Muscle of back (tissue), 3 donors: ENCODE measurements at regions not wholly inside any gene's neighbourhood (a gene's known extent, or its start where the extent isn't known, plus 50 kb on each side); places are given as distances from the start of the nearest gene placed in this dataset.
"Not testable (repeated sequence)": the region's sequence is repeated elsewhere in the genome, so short reads cannot be mapped to it uniquely, and the experiment has no call there.

Experiments used
- DNase-seq, 3 donors: peaks; one replicate each; pipeline versions ENCODE4 v3.0.0 to v3.0.0-alpha.2; 2013

- no peak for DNase-seq
Measured at GRCh38 chr17:28247671-28248555, 71.1 kb upstream of the TMEM97 start.

- DNase-seq = no peak
Measured at GRCh38 chr17:28249706-28250105, 69.3 kb upstream of the TMEM97 start.

GRCh38 chr17:28252436-28252835 is 66.6 kb upstream of the TMEM97 start:
- no peak for DNase-seq

- DNase-seq = no peak
Measured at GRCh38 chr17:28253663-28254062, 65.3 kb upstream of the TMEM97 start.

- no peak for DNase-seq
Measured at GRCh38 chr17:28255616-28256015, 63.4 kb upstream of the TMEM97 start.

- DNase-seq = no peak
Measured at GRCh38 chr17:28256370-28256769, 62.6 kb upstream of the TMEM97 start.

- DNase-seq = no peak
Measured at GRCh38 chr17:28256881-28257280, 62.1 kb upstream of the TMEM97 start.

- DNase-seq = no peak
Measured at GRCh38 chr17:28258347-28258887, 60.6 kb upstream of the TMEM97 start.

- DNase-seq = no peak
Measured at GRCh38 chr17:28261219-28261618, 57.8 kb upstream of the TMEM97 start.

GRCh38 chr17:28262123-28262745 is 56.8 kb upstream of the TMEM97 start:
- not testable (repeated sequence) for DNase-seq

- DNase-seq = peak in 2 of 3 donors; percentile 30 to 55
Measured at GRCh38 chr17:28264902-28265548, 54.0 kb upstream of the TMEM97 start.

- DNase-seq = not testable (repeated sequence)
Measured at GRCh38 chr17:28265856-28266546, 53.0 kb upstream of the TMEM97 start.

GRCh38 chr17:28266547-28266920 is 52.5 kb upstream of the TMEM97 start:
- DNase-seq = not testable (repeated sequence)

- DNase-seq = not testable (repeated sequence)
Measured at GRCh38 chr17:28266926-28267719, 51.9 kb upstream of the TMEM97 start.

GRCh38 chr17:28267720-28268609 is 51.0 kb upstream of the TMEM97 start:
- no peak for DNase-seq

GRCh38 chr17:28268610-28269313 is 50.2 kb upstream of the TMEM97 start:
- DNase-seq = no peak
